RWPE2 (cell line): ENCODE measurements at regions not wholly inside any gene's neighbourhood (a gene's known extent, or its start where the extent isn't known, plus 50 kb on each side); places are given as distances from the start of the nearest gene placed in this dataset.

Source experiments
- ATAC-seq: fragments of 200-7000 bp; cut with Tn5 transposase; 3 replicates; pipeline ENCODE4 v1.9.1; 2021; ENCODE audit warnings: low read depth
- DNase-seq: peaks from one replicate; pipeline ENCODE4 v3.0.0-alpha.2; 2020; ENCODE audit warnings: low spot score
- H3K27ac ChIP-seq: fragments of 450-650 bp; 2 replicates; pipeline ENCODE4 v1.5.1; 2017; ENCODE audit warnings: mild to moderate bottlenecking; ENCODE audit not compliant: poor library complexity, severe bottlenecking
- H3K27me3 ChIP-seq: fragments of 250-450 bp; sonication (Bioruptor Pico); 2 replicates; pipeline ENCODE4 v1.5.1; 2021; ENCODE audit warnings: mild to moderate bottlenecking, moderate library complexity; ENCODE audit not compliant: insufficient read depth, poor library complexity, severe bottlenecking
- H3K36me3 ChIP-seq: fragments of 250-450 bp; sonication (Bioruptor Pico); 2 replicates; pipeline ENCODE4 v1.5.1; 2020; ENCODE audit warnings: low read depth, mild to moderate bottlenecking, moderate library complexity
- H3K4me1 ChIP-seq: fragments of 250-450 bp; sonication (Bioruptor Pico); 2 replicates; pipeline ENCODE4 v1.5.1; 2021; ENCODE audit warnings: mild to moderate bottlenecking, moderate library complexity; ENCODE audit not compliant: insufficient read depth, poor library complexity, severe bottlenecking
- H3K4me3 ChIP-seq: fragments of 250-450 bp; sonication (Bioruptor Pico); 2 replicates; pipeline ENCODE4 v1.5.1; 2021; ENCODE audit warnings: mild to moderate bottlenecking, moderate library complexity; ENCODE audit not compliant: severe bottlenecking
- H3K9me3 ChIP-seq: fragments of 250-450 bp; sonication (Bioruptor Pico); 2 replicates; pipeline ENCODE4 v1.5.1; 2021; ENCODE audit warnings: mild to moderate bottlenecking, moderate library complexity; ENCODE audit not compliant: severe bottlenecking
- CTCF ChIP-seq: fragments of 450-650 bp; IDR thresholded peaks from one replicate; pipeline ENCODE4 v1.5.1; 2017; ENCODE audit warnings: mild to moderate bottlenecking, moderate library complexity; ENCODE audit not compliant: poor library complexity, severe bottlenecking

GRCh38 chr1:162919034-162919433, 58.1 kb upstream of the CCDC190 start:
- no peak for TF ChIP-seq CTCF
- H3K27me3 ChIP-seq: no peaks in the 10 kb centered on the region
- H3K9me3 ChIP-seq: peaks cover 2% of the 10 kb centered on the region
- H3K27ac ChIP-seq: no peak overlapping the region
- DNase-seq (no peak), ATAC-seq (no peak)
- no peak overlapping the region for H3K4me3 ChIP-seq
- peaks cover 8% of the 10 kb centered on the region for H3K4me1 ChIP-seq
- H3K36me3 ChIP-seq: no peaks in the 10 kb centered on the region

GRCh38 chr1:162918151-162918754, 57.3 kb upstream of the CCDC190 start:
- Histone ChIP-seq H3K36me3 (no peaks in the 10 kb centered on the region), H3K27ac (no peak overlapping the region), H3K4me3 (no peak overlapping the region), H3K27me3 (no peaks in the 10 kb centered on the region), H3K9me3 (no peaks in the 10 kb centered on the region), H3K4me1 (peaks cover 14% of the 10 kb centered on the region)
- no peak for TF ChIP-seq CTCF
- no peak for ATAC-seq
- no peak for DNase-seq

GRCh38 chr1:162916821-162917613, 56.0 kb upstream of the CCDC190 start:
- ATAC-seq (no peak), DNase-seq (no peak)
- no peaks in the 10 kb centered on the region for H3K27me3 ChIP-seq
- H3K9me3 ChIP-seq: peaks cover 8% of the 10 kb centered on the region
- H3K36me3 ChIP-seq: no peaks in the 10 kb centered on the region
- peaks cover 19% of the 10 kb centered on the region for H3K4me1 ChIP-seq
- no peak for TF ChIP-seq CTCF
- peak overlapping the region; percentile 27 for H3K27ac ChIP-seq
- no peak overlapping the region for H3K4me3 ChIP-seq

- H3K9me3 ChIP-seq: peaks cover 8% of the 10 kb centered on the region
- H3K36me3 ChIP-seq: no peaks in the 10 kb centered on the region
- H3K4me3 ChIP-seq: no peak overlapping the region
- peak overlapping the region; percentile 27 for H3K27ac ChIP-seq
- TF ChIP-seq CTCF: no peak
- H3K27me3 ChIP-seq: no peaks in the 10 kb centered on the region
- ATAC-seq (peak; percentile 54), DNase-seq (no peak)
- H3K4me1 ChIP-seq: peaks cover 19% of the 10 kb centered on the region
These were observed 55.4 kb upstream of the CCDC190 start for GRCh38 chr1:162916407-162916806.

- Histone ChIP-seq H3K27me3 (no peaks in the 10 kb centered on the region), H3K27ac (no peak overlapping the region), H3K4me3 (no peak overlapping the region), H3K9me3 (peaks cover 10% of the 10 kb centered on the region), H3K4me1 (peaks cover 19% of the 10 kb centered on the region), H3K36me3 (no peaks in the 10 kb centered on the region)
- no peak for TF ChIP-seq CTCF
- ATAC-seq: no peak
- no peak for DNase-seq
These were observed 53.6 kb upstream of the CCDC190 start for GRCh38 chr1:162914601-162915000.
